B cell (primary cell): ENCODE measurements at regions not wholly inside any gene's neighbourhood (a gene's known extent, or its start where the extent isn't known, plus 50 kb on each side); places are given as distances from the start of the nearest gene placed in this dataset.

Experiments used
- CTCF ChIP-seq: fragments of 200-600 bp; IDR thresholded peaks from one replicate; pipeline ENCODE4 v1.8.0; 2022; ENCODE audit warnings: antibody characterized with exemption, mild to moderate bottlenecking
- EZH2 ChIP-seq: IDR thresholded peaks from 2 replicates; pipeline ENCODE4 v1.6.1; 2012; ENCODE audit warnings: borderline replicate concordance, low read depth, mild to moderate bottlenecking, moderate library complexity, low read length; ENCODE audit not compliant: insufficient read depth, poor library complexity, severe bottlenecking

- TF ChIP-seq CTCF, result no peak
- no peak for TF ChIP-seq EZH2
Observed at GRCh38 chr17:55961386-55961785, 191.9 kb upstream of the ANKFN1 start.
